Stimulated activated CD8-positive, alpha-beta memory T cell treated with anti-CD3 and anti-CD28 coated beads, Interleukin-7, amount 100 ng/mL, for 48 hours (primary cell): ENCODE measurements at regions not wholly inside any gene's neighbourhood (a gene's known extent, or its start where the extent isn't known, plus 50 kb on each side); places are given as distances from the start of the nearest gene placed in this dataset.
"Not testable (repeated sequence)": the region's sequence is repeated elsewhere in the genome, so short reads cannot be mapped to it uniquely, and the experiment has no call there.

ENCODE experiments used
- DNase-seq, 2 donors: peaks; one replicate each; pipeline ENCODE4 v3.0.0-alpha.2; 2020; ENCODE audit warnings: low read depth in 1 of 2; ENCODE audit errors: extremely low read depth in 1 of 2

DNA sequence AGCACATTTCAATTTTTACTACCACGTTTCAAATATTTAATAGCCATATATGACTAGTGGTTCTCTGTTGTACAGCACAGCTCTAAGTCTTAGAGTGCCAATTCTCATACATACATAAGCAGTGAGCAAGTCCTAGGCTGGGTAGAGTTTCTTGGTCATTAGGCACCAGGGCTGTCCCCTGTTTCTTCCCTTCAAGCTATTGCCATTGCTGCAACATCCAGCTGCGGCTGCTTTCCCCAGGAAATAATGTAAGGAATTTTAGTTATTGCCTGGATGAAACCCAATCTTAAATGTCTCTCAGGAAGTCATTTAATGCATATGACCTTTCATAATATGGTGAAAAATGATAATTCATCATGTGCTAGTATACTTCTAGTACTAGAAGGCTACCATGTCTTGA, 74.1 kb upstream of the PPP3CA start:
- DNase-seq: no peak

DNA sequence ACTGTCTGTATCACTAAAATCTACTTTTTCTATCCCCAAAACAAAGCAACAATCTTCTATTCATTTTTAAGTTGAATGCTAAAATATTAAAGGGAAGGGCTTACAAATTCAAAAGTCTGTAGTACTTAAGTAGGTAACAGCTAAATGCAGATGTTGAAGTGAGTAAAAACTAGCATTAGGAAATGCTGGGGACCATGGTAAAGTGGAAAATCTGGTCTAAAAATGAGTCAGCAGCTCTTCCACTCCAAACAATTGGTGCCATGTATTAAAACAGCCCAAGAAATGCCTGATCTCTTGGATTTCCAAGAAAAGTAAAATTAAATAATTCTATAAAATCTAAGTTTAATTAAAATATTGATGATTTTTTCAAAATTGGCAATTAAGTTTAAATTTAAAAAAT, 73.3 kb upstream of the PPP3CA start:
- DNase-seq: no peak

GRCh38 chr4:101419336-101420135, 72.2 kb upstream of the PPP3CA start:
- DNase-seq: no peak

DNA sequence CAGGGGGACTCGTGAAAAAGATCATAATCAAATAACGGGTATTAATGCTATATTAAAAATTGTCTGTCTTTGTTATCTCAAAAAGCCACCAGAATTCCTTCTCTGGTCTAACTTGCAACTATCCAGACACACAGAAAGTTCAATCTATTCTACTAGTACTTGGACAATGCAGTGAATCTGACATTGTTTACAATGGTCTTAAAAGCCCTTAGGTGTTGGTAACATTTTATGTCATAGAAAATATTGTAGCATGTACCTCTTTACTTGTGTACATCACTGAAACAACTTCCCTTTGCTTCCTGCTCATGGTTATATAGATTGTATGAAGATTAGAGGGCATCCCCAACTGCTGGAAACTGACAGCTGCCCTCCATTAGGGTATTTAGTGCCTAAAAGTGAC, 71.1 kb upstream of the PPP3CA start:
- no peak for DNase-seq

GRCh38 chr4:101418055-101418454, 70.7 kb upstream of the PPP3CA start:
- DNase-seq: peak in 1 of 2 donors; percentile 55

- DNase-seq: no peak
These were observed 69.7 kb upstream of the PPP3CA start for GRCh38 chr4:101417046-101417445.

DNA sequence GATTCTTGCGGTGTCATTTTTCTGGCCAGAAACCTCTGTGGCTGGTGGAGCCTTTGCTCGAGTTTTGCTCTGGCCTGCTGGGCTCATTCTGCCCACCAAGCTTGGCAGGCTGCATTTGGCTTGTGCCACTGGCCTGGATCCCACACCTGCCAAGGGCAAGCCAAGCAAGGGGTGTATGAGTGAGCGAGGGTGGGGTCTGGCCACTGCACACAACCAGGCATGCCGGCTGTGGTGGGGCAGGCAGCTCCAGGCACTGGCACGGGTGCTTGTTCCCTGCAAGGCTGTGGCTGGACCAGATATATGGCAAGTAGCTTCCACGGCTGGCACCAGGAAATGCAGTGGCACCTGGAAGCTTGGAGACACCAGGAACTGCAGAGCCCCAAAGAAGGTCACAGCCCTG, 68.6 kb upstream of the PPP3CA start:
- no peak for DNase-seq

DNA sequence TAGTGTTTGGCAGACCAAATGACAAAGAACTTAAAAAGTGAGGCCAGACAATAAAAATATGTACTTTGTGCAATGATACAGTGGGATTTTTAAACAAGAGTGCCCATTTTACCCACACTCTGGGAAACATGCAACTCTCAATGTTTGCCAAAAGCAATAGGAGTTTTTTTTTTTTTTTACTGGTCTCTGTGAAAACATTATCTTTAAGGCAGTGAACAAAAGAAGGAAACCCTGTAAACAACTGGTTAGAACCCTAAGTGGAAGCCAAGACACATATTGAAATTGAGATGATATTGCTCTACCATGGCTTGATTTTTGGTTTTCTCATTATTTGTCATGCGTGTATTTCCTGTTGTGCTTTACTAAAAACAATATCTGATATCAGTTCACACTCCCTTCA, 67.2 kb upstream of the PPP3CA start:
- no peak for DNase-seq

- DNase-seq: no peak
These were observed 64.6 kb upstream of the PPP3CA start for GRCh38 chr4:101411926-101412325.

DNA sequence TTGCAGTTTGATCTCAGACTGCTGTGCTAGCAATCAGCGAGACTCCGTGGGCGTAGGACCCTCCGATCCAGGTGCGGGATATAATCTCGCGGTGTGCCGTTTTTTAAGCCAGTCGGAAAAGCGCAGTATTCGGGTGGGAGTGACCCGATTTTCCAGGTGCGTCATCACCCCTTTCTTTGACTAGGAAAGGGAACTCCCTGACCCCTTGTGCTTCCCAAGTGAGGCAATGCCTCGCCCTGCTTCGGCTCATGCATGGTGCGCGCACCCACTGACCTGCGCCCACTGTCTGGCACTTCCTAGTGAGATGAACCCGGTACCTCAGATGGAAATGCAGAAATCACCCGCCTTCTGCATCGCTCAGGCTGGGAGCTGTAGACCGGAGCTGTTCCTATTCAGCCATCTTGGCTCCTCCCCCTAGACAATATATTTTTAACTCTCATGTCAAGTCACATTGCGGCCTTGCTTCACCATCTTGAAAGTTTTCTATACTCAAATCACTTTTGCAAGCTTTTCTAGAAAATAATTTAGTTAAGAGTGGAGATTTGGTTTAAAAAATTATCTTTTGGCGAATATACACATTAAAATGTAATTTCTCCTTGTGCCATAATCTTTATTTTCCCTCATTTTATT, 64.1 kb upstream of the PPP3CA start:
- not testable (repeated sequence) for DNase-seq

DNA sequence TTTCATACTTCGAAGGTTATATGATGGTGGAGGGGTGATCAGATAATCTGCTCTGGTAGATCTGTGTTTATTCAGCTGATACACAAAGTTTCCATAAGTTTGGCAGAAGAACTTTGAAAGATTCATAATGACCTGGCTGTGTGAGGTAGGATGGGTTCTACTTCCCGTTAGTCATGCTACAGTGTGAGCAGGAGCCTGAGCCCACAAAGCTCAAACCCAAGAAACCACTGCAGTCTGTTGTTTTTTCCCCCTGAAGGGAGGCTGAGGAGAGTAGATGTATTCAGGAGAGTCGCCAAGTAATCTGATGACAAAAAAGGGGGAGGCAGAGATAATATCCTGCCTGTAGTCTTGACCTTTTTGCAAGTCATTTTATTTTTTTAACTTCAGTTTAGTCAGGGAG, 52.8 kb upstream of the PPP3CA start:
- DNase-seq: peak in 1 of 2 donors; percentile 29

- no peak for DNase-seq
These were observed 51.5 kb upstream of the PPP3CA start for GRCh38 chr4:101398807-101399206.
